Motor neuron (in vitro differentiated cells): ENCODE measurements at regions not wholly inside any gene's neighbourhood (a gene's known extent, or its start where the extent isn't known, plus 50 kb on each side); places are given as distances from the start of the nearest gene placed in this dataset.

Experiments
- ATAC-seq, 8 experiments: fragments of 200-7000 bp; cut with Tn5 transposase; replicated peaks in 6 of 8; 2 replicates each; pipeline ENCODE4 v1.8.0; 2021; ENCODE audit warnings: mild to moderate bottlenecking in 8 of 8, moderate library complexity in 8 of 8
- H3K27ac ChIP-seq, 2 donors: fragments of 250-450 bp; sonication (Bioruptor Pico); 2 replicates each; pipeline ENCODE4 v1.9.0; 2021; ENCODE audit warnings: antibody characterized with exemption in 2 of 2, mild to moderate bottlenecking in 2 of 2, moderate library complexity in 1 of 2
- H3K4me1 ChIP-seq, 2 donors: fragments of 250-450 bp; sonication (Bioruptor Pico); replicated peaks in 1 of 2; 2 replicates each; pipeline ENCODE4 v1.6.1; 2021; ENCODE audit warnings: antibody characterized with exemption in 2 of 2, mild to moderate bottlenecking in 2 of 2, moderate library complexity in 1 of 2
- H3K4me3 ChIP-seq, 5 donors: fragments of 250-450 bp; sonication (Bioruptor Pico); 2 replicates each; pipeline ENCODE4 v1.9.0; 2021; ENCODE audit warnings: antibody characterized with exemption in 5 of 5, mild to moderate bottlenecking in 5 of 5, moderate library complexity in 4 of 5
- WGBS, 10 experiments: fragments of 450-650 bp; shearing (Covaris generic); methylation state at CpG; one replicate each; pipeline ENCODE4 v1.0.0; 2022; 5-methylcytosine and 5-hydroxymethylcytosine counted together
- in situ Hi-C, 9 experiments: fragments of 400-800 bp; cut with MboI; loops; one replicate each; pipeline ENCODE4 v1.15.0; 2021; ENCODE audit warnings: low sequenced_read_pairs in 9 of 9, low pct_unique_long_range_greater_than_20kb in 2 of 9; ENCODE audit not compliant: unreplicated experiment in 9 of 9

GRCh38 chr16:9458816-9459215 lies 367.4 kb downstream of the HAPSTR1 start:
- in situ Hi-C loops: no loop called here
- Histone ChIP-seq H3K27ac (no peak overlapping the region), H3K4me3 (no peak overlapping the region), H3K4me1 (peaks cover 9 to 20% of the 10 kb centered on the region in 2 donors)
- ATAC-seq: peak in 1 of 8 experiments; percentile 25
- WGBS, 10 experiments: 9 to 90% (median 45%) methylated on average over 1 to 5 of the region's 6 CpGs; no CpG with 5 or more reads in 2 of the 10 experiments

GRCh38 chr16:9462984-9463383 lies 371.5 kb downstream of the HAPSTR1 start:
- peak in 5 of 8 experiments; percentile 80 to 94 (median 90) for ATAC-seq
- Histone ChIP-seq H3K4me1 (peaks cover 9 to 17% of the 10 kb centered on the region in 2 donors), H3K27ac (no peak overlapping the region), H3K4me3 (no peak overlapping the region)
- in situ Hi-C loops: no loop called here
- 7 to 73% (median 31%) methylated on average over 1 to 6 of the region's 7 CpGs for WGBS, 10 experiments

- Histone ChIP-seq H3K27ac (no peak overlapping the region), H3K4me3 (no peak overlapping the region), H3K4me1 (peaks cover 9 to 17% of the 10 kb centered on the region in 2 donors)
- 0 to 100% (median 79%) methylated on average over 1 to 3 of the region's 3 CpGs; no CpG with 5 or more reads in 1 of the 10 experiments for WGBS, 10 experiments
- in situ Hi-C loops: no loop called here
- ATAC-seq: no peak
Observed at GRCh38 chr16:9463461-9463860, 372.0 kb downstream of the HAPSTR1 start.

GRCh38 chr16:9465161-9465560 lies 373.7 kb downstream of the HAPSTR1 start:
- in situ Hi-C loops: no loop called here
- Histone ChIP-seq H3K4me1 (peaks cover 3 to 4% of the 10 kb centered on the region in 2 donors), H3K4me3 (no peak overlapping the region), H3K27ac (no peak overlapping the region)
- 20 to 100% (median 82%) methylated on average over 1 to 4 of the region's 4 CpGs; no CpG with 5 or more reads in 2 of the 10 experiments for WGBS, 10 experiments
- no peak for ATAC-seq

- no peak overlapping the region for H3K4me3 ChIP-seq
- in situ Hi-C loops: no loop called here
- H3K27ac ChIP-seq: no peak overlapping the region
- ATAC-seq: peak in 4 of 8 experiments; percentile 39 to 98 (median 52)
- no peaks in the 10 kb centered on the region for H3K4me1 ChIP-seq
Observed at GRCh38 chr16:9469512-9469911, 378.1 kb downstream of the HAPSTR1 start.

- Histone ChIP-seq H3K4me1 (peaks cover 6 to 7% of the 10 kb centered on the region in 2 donors), H3K27ac (no peak overlapping the region), H3K4me3 (no peak overlapping the region)
- 0 to 100% (median 97%) methylated on average over 1 to 3 of the region's 3 CpGs; no CpG with 5 or more reads in 2 of the 10 experiments for WGBS, 10 experiments
- in situ Hi-C loops: no loop called here
- ATAC-seq: no peak
Observed at GRCh38 chr16:9476744-9477143, 385.3 kb downstream of the HAPSTR1 start.

- ATAC-seq: no peak
- Histone ChIP-seq H3K4me3 (no peak overlapping the region), H3K27ac (no peak overlapping the region), H3K4me1 (peaks cover 9 to 16% of the 10 kb centered on the region in 2 donors)
- WGBS, 10 experiments: 0 to 100% (median 77%) methylated on average over 1 to 2 of the region's 2 CpGs; no CpG with 5 or more reads in 1 of the 10 experiments
- in situ Hi-C loops: no loop called here
Observed at GRCh38 chr16:9479008-9479407, 387.6 kb downstream of the HAPSTR1 start.

GRCh38 chr16:9480503-9480902 lies 389.1 kb downstream of the HAPSTR1 start:
- H3K27ac ChIP-seq: no peak overlapping the region
- WGBS, 10 experiments: 15 to 100% (median 86%) methylated on average over 1 to 3 of the region's 3 CpGs
- ATAC-seq: no peak

GRCh38 chr16:9481747-9482730 lies 390.6 kb downstream of the HAPSTR1 start:
- WGBS, 10 experiments: 8 to 80% (median 57%) methylated on average over 2 to 10 of the region's 18 CpGs
- Histone ChIP-seq H3K4me1 (peaks cover 7 to 22% of the 10 kb centered on the region in 2 donors), H3K4me3 (no peak overlapping the region), H3K27ac (no peak overlapping the region)
- in situ Hi-C loops: no loop called here
- ATAC-seq: peak in 5 of 8 experiments; percentile 75 to 85 (median 80)

More at GRCh38 chr16:9480503-9480902, 389.1 kb downstream of the HAPSTR1 start:
- peaks cover 9 to 23% of the 10 kb centered on the region in 2 donors for H3K4me1 ChIP-seq
- in situ Hi-C loops: no loop called here
- no peak overlapping the region for H3K4me3 ChIP-seq

- Histone ChIP-seq H3K4me3 (no peak overlapping the region), H3K4me1 (peaks cover 10 to 19% of the 10 kb centered on the region in 2 donors), H3K27ac (no peak overlapping the region)
- in situ Hi-C loops: no loop called here
- no peak for ATAC-seq
- 0 to 94% (median 61%) methylated on average over 1 to 3 of the region's 3 CpGs for WGBS, 10 experiments
Observed at GRCh38 chr16:9484426-9484825, 393.0 kb downstream of the HAPSTR1 start.

GRCh38 chr16:9484881-9485280 lies 393.4 kb downstream of the HAPSTR1 start:
- Histone ChIP-seq H3K4me3 (no peak overlapping the region), H3K4me1 (peaks cover 13 to 23% of the 10 kb centered on the region in 2 donors), H3K27ac (no peak overlapping the region)
- 0 to 83% (median 39%) methylated on average over 1 to 5 of the region's 5 CpGs; no CpG with 5 or more reads in 2 of the 10 experiments for WGBS, 10 experiments
- in situ Hi-C loops: no loop called here
- ATAC-seq: peak in 3 of 8 experiments; percentile 34 to 44 (median 34)

GRCh38 chr16:9489835-9490467 lies 398.5 kb downstream of the HAPSTR1 start:
- peak in 6 of 8 experiments; percentile 39 to 94 (median 82) for ATAC-seq

GRCh38 chr16:9495824-9496223 lies 404.4 kb downstream of the HAPSTR1 start:
- Histone ChIP-seq H3K27ac (no peak overlapping the region), H3K4me3 (no peak overlapping the region), H3K4me1 (peaks cover 0 to 4% of the 10 kb centered on the region in 2 donors)
- in situ Hi-C loops: no loop called here
- ATAC-seq: no peak
- WGBS, 10 experiments: 0 to 100% (median 59%) methylated on average over 1 to 3 of the region's 3 CpGs; no CpG with 5 or more reads in 2 of the 10 experiments

More at GRCh38 chr16:9489835-9490467, 398.5 kb downstream of the HAPSTR1 start:
- 11 to 93% (median 66%) methylated on average over 1 to 10 of the region's 10 CpGs for WGBS, 10 experiments
- peaks cover 12 to 16% of the 10 kb centered on the region in 2 donors for H3K4me1 ChIP-seq
- no peak overlapping the region for H3K4me3 ChIP-seq
- H3K27ac ChIP-seq: no peak overlapping the region
- in situ Hi-C loops: no loop called here
